Natural killer cell (primary cell): ENCODE measurements at regions not wholly inside any gene's neighbourhood (a gene's known extent, or its start where the extent isn't known, plus 50 kb on each side); places are given as distances from the start of the nearest gene placed in this dataset.

Source experiments
- ATAC-seq, 3 donors: fragments of 150-1000 bp in 2 of 3; fragments of 200-7000 bp in 1 of 3; cut with Tn5 transposase; 1 replicate in 1 of 3; 2 replicates in 2 of 3; pipeline ENCODE4 v1.10.0; 2021; ENCODE audit warnings: mild to moderate bottlenecking in 2 of 3, moderate library complexity in 2 of 3
- DNase-seq, 2 donors: peaks; one replicate each; pipeline versions ENCODE4 v3.0.0 to v3.0.0-alpha.2; 2013 to 2021; ENCODE audit warnings: mixed read lengths in 1 of 2
- H3K27ac ChIP-seq: one replicate; pipeline ENCODE4 v1.5.1; 2013; ENCODE audit warnings: mild to moderate bottlenecking, low read length
- H3K27me3 ChIP-seq: one replicate; pipeline ENCODE4 v1.6.1; 2013; ENCODE audit warnings: low read length; ENCODE audit not compliant: control insufficient read depth, insufficient read depth
- H3K36me3 ChIP-seq: one replicate; pipeline ENCODE4 v1.6.1; 2013; ENCODE audit warnings: low read length; ENCODE audit not compliant: control insufficient read depth, insufficient read depth
- H3K4me1 ChIP-seq: one replicate; pipeline ENCODE4 v1.6.1; 2013; ENCODE audit warnings: low read length; ENCODE audit not compliant: control insufficient read depth, insufficient read depth
- H3K4me3 ChIP-seq: one replicate; pipeline ENCODE4 v1.5.1; 2013; ENCODE audit warnings: low read length
- H3K9me3 ChIP-seq: one replicate; pipeline ENCODE4 v1.6.1; 2013; ENCODE audit warnings: low read length; ENCODE audit not compliant: control insufficient read depth, insufficient read depth
- H3K27ac Mint-ChIP-seq, 2 donors: one replicate each; pipeline ENCODE4 v1.8.0; 2022; ENCODE audit warnings: mild to moderate bottlenecking in 2 of 2, mixed read lengths in 2 of 2, moderate library complexity in 1 of 2
- H3K27me3 Mint-ChIP-seq, 2 donors: one replicate each; pipeline ENCODE4 v1.8.0; 2022; ENCODE audit warnings: low read depth in 2 of 2, mixed read lengths in 2 of 2
- H3K36me3 Mint-ChIP-seq: one replicate; pipeline ENCODE4 v1.8.0; 2022; ENCODE audit warnings: mixed read lengths
- H3K4me1 Mint-ChIP-seq, 2 donors: one replicate each; pipeline ENCODE4 v1.8.0; 2022; ENCODE audit warnings: mixed read lengths in 2 of 2
- H3K4me3 Mint-ChIP-seq: one replicate; pipeline ENCODE4 v1.8.0; 2022; ENCODE audit warnings: mild to moderate bottlenecking, moderate library complexity, mixed read lengths
- H3K9me3 Mint-ChIP-seq, 2 donors: one replicate each; pipeline ENCODE4 v1.8.0; 2022; ENCODE audit warnings: mixed read lengths in 2 of 2
- WGBS: methylation state at CpG from one replicate; pipeline ENCODE4 v1.1.7; 2013; ENCODE audit warnings: missing lambda C conversion rate; ENCODE audit not compliant: insufficient coverage; 5-methylcytosine and 5-hydroxymethylcytosine counted together
- intact Hi-C: fragments of 100-400 bp; cut with micrococcal nuclease; formaldehyde crosslinking; loops from one replicate; pipeline ENCODE4 v1.14.2; 2022
- TF ChIP-seq, protein P1 (sequence below): fragments of 200-600 bp; IDR thresholded peaks from one replicate; pipeline ENCODE4 v1.8.0; 2022; ENCODE audit warnings: antibody characterized with exemption

DNA sequence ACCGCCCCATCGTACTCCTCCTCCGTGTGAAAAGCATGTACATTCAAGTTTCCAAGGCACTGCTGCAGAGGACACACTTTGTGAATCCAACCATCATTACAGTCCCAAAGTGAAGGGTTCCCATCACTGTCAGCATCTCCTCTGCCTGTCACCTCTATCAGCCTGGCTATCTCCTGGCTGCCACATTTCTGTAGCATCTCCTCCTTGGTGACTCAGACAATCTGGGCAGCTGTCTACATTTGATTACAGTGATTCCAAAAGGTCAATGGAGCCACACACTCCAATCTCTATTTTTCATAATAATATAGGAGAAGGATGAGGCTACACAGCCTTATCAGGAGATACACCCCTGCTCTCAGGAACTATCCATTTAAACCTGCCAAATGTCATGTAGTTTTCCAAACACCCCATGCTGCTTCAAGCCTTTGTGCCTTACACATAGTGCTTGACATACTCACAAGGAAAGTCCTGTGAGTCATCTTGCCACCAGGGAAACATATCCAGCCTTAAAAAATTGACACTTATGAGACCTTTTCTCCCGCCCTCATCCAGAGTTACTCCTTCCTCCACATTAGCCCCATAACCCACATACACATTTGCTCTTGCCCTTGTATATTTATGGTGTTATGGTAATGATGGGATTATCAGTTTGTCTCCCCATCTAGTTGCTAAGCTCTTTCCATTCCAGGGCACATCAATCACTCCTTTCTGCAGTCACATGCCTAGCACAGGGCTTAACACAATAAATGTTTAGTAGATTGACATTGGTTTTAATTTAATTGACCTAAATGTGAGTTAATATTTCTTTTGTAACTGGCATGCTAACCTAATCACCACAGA lies 250.1 kb upstream of the CDH5 start:
- H3K9me3 ChIP-seq, result no peaks in the 10 kb centered on the region
- no peaks in the 10 kb centered on the region for H3K36me3 ChIP-seq
- Mint-ChIP-seq H3K27ac (no peak overlapping the region), H3K27me3 (peaks cover 10 to 22% of the 10 kb centered on the region in 2 donors), H3K36me3 (no peaks in the 10 kb centered on the region), H3K4me3 (no peak overlapping the region), H3K4me1 (no peaks in the 10 kb centered on the region), H3K9me3 (no peaks in the 10 kb centered on the region)
- H3K27me3 ChIP-seq, result no peaks in the 10 kb centered on the region
- H3K4me3 ChIP-seq, result no peak overlapping the region
- DNase-seq (no peak), ATAC-seq (no peak)
- H3K27ac ChIP-seq, result no peak overlapping the region
- 92% methylated on average over 4 of the region's 4 CpGs for WGBS
- TF ChIP-seq, protein P1, sequence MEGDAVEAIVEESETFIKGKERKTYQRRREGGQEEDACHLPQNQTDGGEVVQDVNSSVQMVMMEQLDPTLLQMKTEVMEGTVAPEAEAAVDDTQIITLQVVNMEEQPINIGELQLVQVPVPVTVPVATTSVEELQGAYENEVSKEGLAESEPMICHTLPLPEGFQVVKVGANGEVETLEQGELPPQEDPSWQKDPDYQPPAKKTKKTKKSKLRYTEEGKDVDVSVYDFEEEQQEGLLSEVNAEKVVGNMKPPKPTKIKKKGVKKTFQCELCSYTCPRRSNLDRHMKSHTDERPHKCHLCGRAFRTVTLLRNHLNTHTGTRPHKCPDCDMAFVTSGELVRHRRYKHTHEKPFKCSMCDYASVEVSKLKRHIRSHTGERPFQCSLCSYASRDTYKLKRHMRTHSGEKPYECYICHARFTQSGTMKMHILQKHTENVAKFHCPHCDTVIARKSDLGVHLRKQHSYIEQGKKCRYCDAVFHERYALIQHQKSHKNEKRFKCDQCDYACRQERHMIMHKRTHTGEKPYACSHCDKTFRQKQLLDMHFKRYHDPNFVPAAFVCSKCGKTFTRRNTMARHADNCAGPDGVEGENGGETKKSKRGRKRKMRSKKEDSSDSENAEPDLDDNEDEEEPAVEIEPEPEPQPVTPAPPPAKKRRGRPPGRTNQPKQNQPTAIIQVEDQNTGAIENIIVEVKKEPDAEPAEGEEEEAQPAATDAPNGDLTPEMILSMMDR, result no peak
- no peaks in the 10 kb centered on the region for H3K4me1 ChIP-seq
- intact Hi-C loops, result no loop called here

DNA sequence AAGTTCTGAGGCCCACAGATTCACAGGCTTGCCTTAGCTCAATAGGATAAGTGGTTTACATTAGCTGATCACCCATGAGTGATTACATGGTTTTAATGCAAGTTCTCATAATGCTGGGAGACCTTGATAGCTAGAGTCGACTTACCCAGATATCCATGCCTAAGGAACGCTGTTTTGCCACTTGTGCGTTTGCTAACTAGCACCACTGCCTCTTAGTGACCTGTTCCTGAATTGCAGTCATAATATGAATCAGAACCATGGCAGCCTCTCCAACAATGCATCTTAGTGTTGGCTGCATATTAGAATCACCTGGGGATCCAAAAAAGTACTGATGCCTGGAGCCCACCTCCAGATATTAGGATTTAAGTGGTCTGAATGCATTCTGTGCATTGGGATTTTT lies 251.1 kb upstream of the CDH5 start:
- H3K4me3 ChIP-seq, result no peak overlapping the region
- H3K36me3 Mint-ChIP-seq, result no peaks in the 10 kb centered on the region
- H3K27ac Mint-ChIP-seq, result no peak overlapping the region
- no peak overlapping the region for H3K4me3 Mint-ChIP-seq
- H3K9me3 Mint-ChIP-seq, result no peaks in the 10 kb centered on the region
- no peak overlapping the region for H3K27ac ChIP-seq
- ATAC-seq (no peak), DNase-seq (no peak)
- TF ChIP-seq, protein P1, result no peak
- no peaks in the 10 kb centered on the region for H3K4me1 Mint-ChIP-seq
- 88% methylated on average over 3 of the region's 3 CpGs for WGBS
- H3K4me1 ChIP-seq, result no peaks in the 10 kb centered on the region
- H3K36me3 ChIP-seq, result no peaks in the 10 kb centered on the region
- H3K9me3 ChIP-seq, result no peaks in the 10 kb centered on the region
- no peaks in the 10 kb centered on the region for H3K27me3 ChIP-seq
- intact Hi-C loops, result no loop called here
- H3K27me3 Mint-ChIP-seq, result peaks cover 10 to 24% of the 10 kb centered on the region in 2 donors

DNA sequence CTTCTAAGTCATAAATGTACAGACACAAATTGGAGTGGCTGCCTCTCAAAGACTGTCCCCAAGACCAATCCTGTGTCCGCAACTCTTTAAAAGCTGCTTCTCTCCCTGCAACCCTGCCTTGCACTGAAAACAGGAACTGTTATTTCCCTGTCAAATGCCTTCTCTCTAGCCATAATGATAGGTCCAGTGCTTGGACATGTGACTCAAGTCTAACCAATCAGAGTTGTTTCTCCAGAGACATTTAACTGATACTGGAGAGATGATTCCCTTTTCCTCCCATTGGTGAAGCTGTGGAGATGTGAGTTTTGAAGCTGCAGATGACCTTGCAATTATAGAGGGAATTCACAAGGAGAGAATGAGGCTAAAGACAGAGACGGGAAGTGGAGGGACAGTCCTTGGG lies 253.3 kb upstream of the CDH5 start:
- Mint-ChIP-seq H3K27me3 (peaks cover 11 to 23% of the 10 kb centered on the region in 2 donors), H3K27ac (no peak overlapping the region), H3K9me3 (no peaks in the 10 kb centered on the region), H3K4me1 (no peaks in the 10 kb centered on the region), H3K36me3 (no peaks in the 10 kb centered on the region), H3K4me3 (no peak overlapping the region)
- Histone ChIP-seq H3K4me3 (no peak overlapping the region), H3K36me3 (no peaks in the 10 kb centered on the region), H3K4me1 (no peaks in the 10 kb centered on the region), H3K9me3 (no peaks in the 10 kb centered on the region), H3K27me3 (no peaks in the 10 kb centered on the region), H3K27ac (no peak overlapping the region)
- no peak for ATAC-seq
- 90% methylated on average over 2 of the region's 2 CpGs for WGBS
- intact Hi-C loops, result no loop called here
- DNase-seq, result no peak
- TF ChIP-seq, protein P1, result no peak

DNA sequence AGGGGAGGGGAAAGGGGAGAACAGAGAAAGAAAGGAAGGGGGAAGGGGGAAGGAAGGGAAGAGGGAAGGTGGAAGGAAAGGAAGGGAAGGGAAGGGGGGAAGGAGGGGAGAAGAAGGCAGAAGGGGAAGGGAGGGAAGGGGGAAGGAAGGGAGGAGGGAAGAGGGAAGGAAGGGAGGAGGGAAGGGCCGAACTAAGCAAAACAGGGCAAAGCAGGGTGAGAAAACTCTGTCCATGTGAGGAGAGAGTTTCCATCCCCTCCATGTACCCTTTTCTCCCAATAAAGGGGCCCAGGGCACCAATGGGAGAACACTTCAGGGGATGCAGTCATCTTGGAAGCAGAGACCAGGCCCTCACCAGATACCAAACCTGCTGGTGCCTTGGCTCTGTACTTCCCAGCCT lies 256.8 kb upstream of the CDH5 start:
- ATAC-seq (no peak), DNase-seq (no peak)
- Mint-ChIP-seq H3K36me3 (no peaks in the 10 kb centered on the region), H3K4me1 (no peaks in the 10 kb centered on the region), H3K4me3 (no peak overlapping the region), H3K27me3 (peaks cover 10 to 22% of the 10 kb centered on the region in 2 donors), H3K27ac (no peak overlapping the region), H3K9me3 (no peaks in the 10 kb centered on the region)
- H3K27ac ChIP-seq, result no peak overlapping the region
- intact Hi-C loops, result no loop called here
- no peak overlapping the region for H3K4me3 ChIP-seq
- 83% methylated on average over 1 of the region's 1 CpG for WGBS
- H3K27me3 ChIP-seq, result no peaks in the 10 kb centered on the region
- TF ChIP-seq, protein P1, result no peak
- no peaks in the 10 kb centered on the region for H3K9me3 ChIP-seq
- no peaks in the 10 kb centered on the region for H3K36me3 ChIP-seq
- H3K4me1 ChIP-seq, result no peaks in the 10 kb centered on the region
